Mesendoderm (in vitro differentiated cells): ENCODE measurements at regions not wholly inside any gene's neighbourhood (a gene's known extent, or its start where the extent isn't known, plus 50 kb on each side); places are given as distances from the start of the nearest gene placed in this dataset.

ENCODE experiments used
- DNase-seq: peaks from one replicate; pipeline ENCODE4 v3.0.0; 2013
- H2AK5ac ChIP-seq: 2 replicates; pipeline ENCODE4 v1.6.1; 2013; ENCODE audit warnings: low read length, inconsistent platforms
- H2BK120ac ChIP-seq: 2 replicates; pipeline ENCODE4 v1.6.1; 2013; ENCODE audit warnings: low read depth, mild to moderate bottlenecking, low read length, moderate library complexity, mixed read lengths
- H2BK15ac ChIP-seq: replicated peaks from 2 replicates; pipeline ENCODE4 v1.6.1; 2013; ENCODE audit warnings: low read depth, mild to moderate bottlenecking, moderate library complexity
- H2BK5ac ChIP-seq: 2 replicates; pipeline ENCODE4 v1.6.1; 2013; ENCODE audit warnings: low read length, inconsistent platforms
- H3K18ac ChIP-seq: 2 replicates; pipeline ENCODE4 v1.6.1; 2013; ENCODE audit warnings: mild to moderate bottlenecking, low read length, mixed read lengths
- H3K23ac ChIP-seq: one replicate; pipeline ENCODE4 v1.6.1; 2013; ENCODE audit warnings: low read length
- H3K27ac ChIP-seq: 2 replicates; pipeline ENCODE4 v1.5.1; 2013; ENCODE audit warnings: low read depth, mild to moderate bottlenecking, inconsistent platforms, low read length, moderate library complexity
- H3K27me3 ChIP-seq: 2 replicates; pipeline ENCODE4 v1.6.1; 2013; ENCODE audit warnings: low read length, control low read depth, mild to moderate bottlenecking, inconsistent platforms; ENCODE audit not compliant: insufficient read depth, poor library complexity
- H3K36me3 ChIP-seq: 2 replicates; pipeline ENCODE4 v1.6.1; 2013; ENCODE audit warnings: low read length, inconsistent platforms; ENCODE audit not compliant: control insufficient read depth, insufficient read depth
- H3K4ac ChIP-seq: one replicate; pipeline ENCODE4 v1.6.1; 2013; ENCODE audit warnings: low read depth, mild to moderate bottlenecking, low read length, moderate library complexity
- H3K4me1 ChIP-seq: 2 replicates; pipeline ENCODE4 v1.6.1; 2013; ENCODE audit warnings: low read depth, low read length, inconsistent platforms; ENCODE audit not compliant: control insufficient read depth
- H3K4me2 ChIP-seq: 2 replicates; pipeline ENCODE4 v1.6.1; 2013; ENCODE audit warnings: low read length
- H3K4me3 ChIP-seq: 2 replicates; pipeline ENCODE4 v1.5.1; 2013; ENCODE audit warnings: mild to moderate bottlenecking, low read length
- H3K56ac ChIP-seq: one replicate; pipeline ENCODE4 v1.6.1; 2013; ENCODE audit warnings: low read length
- H3K79me1 ChIP-seq: 2 replicates; pipeline ENCODE4 v1.6.1; 2013; ENCODE audit warnings: low read length, inconsistent platforms
- H3K79me2 ChIP-seq: 2 replicates; pipeline ENCODE4 v1.6.1; 2013; ENCODE audit warnings: mild to moderate bottlenecking, low read length; ENCODE audit not compliant: control insufficient read depth, insufficient read depth
- H3K9ac ChIP-seq: 2 replicates; pipeline ENCODE4 v1.6.1; 2013; ENCODE audit warnings: low read length, inconsistent platforms
- H4K5ac ChIP-seq: one replicate; pipeline ENCODE4 v1.6.1; 2013; ENCODE audit warnings: low read length
- H4K8ac ChIP-seq: one replicate; pipeline ENCODE4 v1.6.1; 2013; ENCODE audit warnings: low read depth, mild to moderate bottlenecking, control low read depth, low read length, moderate library complexity
- WGBS: extraction: QIAGEN DNeasy Blood & Tissue Kit; methylation state at CpG from one replicate; pipeline ENCODE4 v1.1.7; 2013; ENCODE audit warnings: low lambda C conversion rate, missing lambda C conversion rate; ENCODE audit not compliant: insufficient coverage; ENCODE audit errors: extremely low coverage; 5-methylcytosine and 5-hydroxymethylcytosine counted together

DNA sequence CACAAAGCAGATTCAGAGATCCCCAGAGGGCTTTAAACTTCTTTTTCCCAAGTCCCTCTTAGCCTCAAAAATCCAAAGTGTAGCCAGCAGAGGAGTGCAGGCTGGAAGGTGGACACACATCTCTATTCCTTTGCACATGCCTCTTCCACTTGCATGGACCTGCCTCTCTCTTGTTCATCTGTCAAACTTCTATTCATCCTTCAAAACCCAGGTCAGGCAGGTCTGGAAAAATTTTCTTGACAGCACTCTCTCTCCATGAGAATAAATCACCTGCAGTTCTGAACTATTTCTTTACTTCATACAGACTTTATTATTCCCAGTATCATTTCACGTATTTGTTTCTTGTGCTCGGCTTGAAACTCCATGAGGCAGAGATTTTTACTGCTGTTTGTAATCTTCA is 127.5 kb downstream of the SS18 start:
- Histone ChIP-seq H3K56ac (no peak overlapping the region), H2BK5ac (no peak overlapping the region), H3K4me3 (no peak overlapping the region), H3K23ac (no peak overlapping the region), H3K9ac (no peak overlapping the region), H2AK5ac (no peak overlapping the region), H2BK120ac (no peak overlapping the region), H3K4me2 (no peak overlapping the region), H4K8ac (no peak overlapping the region), H3K27ac (no peak overlapping the region), H2BK15ac (no peak overlapping the region), H3K79me1 (no peaks in the 10 kb centered on the region), H3K79me2 (no peaks in the 10 kb centered on the region), H3K4me1 (no peaks in the 10 kb centered on the region), H4K5ac (no peak overlapping the region), H3K27me3 (no peaks in the 10 kb centered on the region), H3K18ac (no peak overlapping the region), H3K4ac (no peak overlapping the region), H3K36me3 (no peaks in the 10 kb centered on the region)
- no peak for DNase-seq
- no CpG with 5 or more reads among the region's 2 CpGs for WGBS

- no peak overlapping the region for H2AK5ac ChIP-seq
- H3K27me3 ChIP-seq = no peaks in the 10 kb centered on the region
- no peaks in the 10 kb centered on the region for H3K79me2 ChIP-seq
- no peaks in the 10 kb centered on the region for H3K36me3 ChIP-seq
- no peak for DNase-seq
- no peak overlapping the region for H2BK120ac ChIP-seq
- no CpG with 5 or more reads among the region's 4 CpGs for WGBS
- H3K56ac ChIP-seq = no peak overlapping the region
- no peak overlapping the region for H3K9ac ChIP-seq
- H3K4me3 ChIP-seq = no peak overlapping the region
- no peak overlapping the region for H4K5ac ChIP-seq
- no peak overlapping the region for H3K23ac ChIP-seq
- no peak overlapping the region for H4K8ac ChIP-seq
- no peak overlapping the region for H3K18ac ChIP-seq
- no peak overlapping the region for H3K4ac ChIP-seq
- no peaks in the 10 kb centered on the region for H3K4me1 ChIP-seq
- H3K27ac ChIP-seq = no peak overlapping the region
- H2BK15ac ChIP-seq = no peak overlapping the region
- no peak overlapping the region for H3K4me2 ChIP-seq
- H2BK5ac ChIP-seq = no peak overlapping the region
- H3K79me1 ChIP-seq = no peaks in the 10 kb centered on the region
Observed at GRCh38 chr18:25962176-25962575, 128.2 kb downstream of the SS18 start.

DNA sequence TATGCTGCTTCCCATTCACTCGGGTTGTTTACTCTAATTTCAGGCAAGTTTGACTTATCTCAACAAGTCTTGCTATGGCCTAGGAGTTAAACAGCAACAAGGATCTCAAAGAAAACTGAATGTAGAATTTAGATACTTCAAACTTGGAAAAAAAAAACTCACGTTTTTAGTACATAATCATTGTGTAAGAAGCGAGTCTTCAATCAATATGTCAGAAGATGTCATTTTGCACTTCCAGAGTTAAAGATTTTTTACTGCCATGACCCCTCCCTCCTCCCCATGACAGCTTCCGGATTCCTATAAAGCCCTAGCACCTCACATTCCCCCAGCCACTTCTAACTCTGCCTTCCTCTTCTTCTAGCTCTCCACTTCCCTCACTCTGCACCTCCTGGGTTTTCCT is 133.4 kb downstream of the SS18 start:
- no peak for DNase-seq
- Histone ChIP-seq H4K5ac (no peak overlapping the region), H4K8ac (no peak overlapping the region), H2BK15ac (no peak overlapping the region), H3K27me3 (no peaks in the 10 kb centered on the region), H3K27ac (no peak overlapping the region), H3K79me2 (no peaks in the 10 kb centered on the region), H3K56ac (no peak overlapping the region), H3K23ac (no peak overlapping the region), H3K9ac (no peak overlapping the region), H3K18ac (no peak overlapping the region), H2BK5ac (no peak overlapping the region), H3K4ac (no peak overlapping the region), H3K4me2 (no peak overlapping the region), H3K4me3 (no peak overlapping the region), H2AK5ac (no peak overlapping the region), H3K4me1 (no peaks in the 10 kb centered on the region), H3K79me1 (no peaks in the 10 kb centered on the region), H3K36me3 (no peaks in the 10 kb centered on the region), H2BK120ac (no peak overlapping the region)
- WGBS = no CpG with 5 or more reads among the region's 4 CpGs

DNA sequence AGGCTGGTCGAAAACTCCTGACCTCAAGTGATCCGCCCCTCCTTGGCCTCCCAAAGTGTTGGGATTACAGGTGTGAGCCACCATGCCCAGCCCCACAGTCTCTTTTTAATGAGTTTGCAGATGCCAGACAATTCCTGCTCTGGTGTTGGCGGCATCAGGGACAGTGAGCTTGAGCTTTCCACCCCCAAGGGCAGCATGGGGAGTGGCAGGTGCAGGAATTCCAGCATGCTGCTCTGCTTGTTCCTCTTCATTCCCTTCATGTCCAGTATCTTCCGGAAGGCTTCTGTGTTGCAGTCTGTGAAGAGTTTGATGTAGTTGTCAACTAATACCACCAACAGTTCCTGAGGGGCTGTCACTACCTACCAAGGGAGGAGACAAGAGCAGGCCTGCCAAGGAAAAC is 137.3 kb downstream of the SS18 start:
- Histone ChIP-seq H3K9ac (no peak overlapping the region), H3K79me1 (no peaks in the 10 kb centered on the region)

GRCh38 chr18:25950321-25950720 is 140.1 kb downstream of the SS18 start:
- H2BK5ac ChIP-seq = no peak overlapping the region
- no peak overlapping the region for H3K4me3 ChIP-seq
- H3K36me3 ChIP-seq = no peaks in the 10 kb centered on the region
- H3K79me1 ChIP-seq = no peaks in the 10 kb centered on the region
- no peak overlapping the region for H3K27ac ChIP-seq
- no peak overlapping the region for H3K4me2 ChIP-seq
- H3K27me3 ChIP-seq = no peaks in the 10 kb centered on the region
- H4K5ac ChIP-seq = no peak overlapping the region
- WGBS = no CpG with 5 or more reads among the region's 2 CpGs
- no peak overlapping the region for H4K8ac ChIP-seq
- no peak overlapping the region for H3K56ac ChIP-seq
- no peak for DNase-seq
- H2AK5ac ChIP-seq = no peak overlapping the region
- no peak overlapping the region for H2BK15ac ChIP-seq
- no peak overlapping the region for H3K18ac ChIP-seq
- no peak overlapping the region for H3K9ac ChIP-seq
- H3K79me2 ChIP-seq = no peaks in the 10 kb centered on the region
- no peak overlapping the region for H2BK120ac ChIP-seq
- no peak overlapping the region for H3K4ac ChIP-seq
- no peaks in the 10 kb centered on the region for H3K4me1 ChIP-seq
- no peak overlapping the region for H3K23ac ChIP-seq

More for the DNA sequence above, 137.3 kb downstream of the SS18 start:
- Histone ChIP-seq H2BK120ac (no peak overlapping the region), H3K4me2 (no peak overlapping the region), H3K4me1 (no peaks in the 10 kb centered on the region), H3K36me3 (no peaks in the 10 kb centered on the region), H4K8ac (no peak overlapping the region), H2AK5ac (no peak overlapping the region), H3K27ac (no peak overlapping the region), H3K4me3 (no peak overlapping the region), H3K23ac (no peak overlapping the region), H3K56ac (no peak overlapping the region), H4K5ac (no peak overlapping the region), H2BK5ac (no peak overlapping the region), H2BK15ac (no peak overlapping the region), H3K79me2 (no peaks in the 10 kb centered on the region), H3K27me3 (no peaks in the 10 kb centered on the region), H3K18ac (no peak overlapping the region), H3K4ac (no peak overlapping the region)
- WGBS = no CpG with 5 or more reads among the region's 4 CpGs
- DNase-seq = no peak

DNA sequence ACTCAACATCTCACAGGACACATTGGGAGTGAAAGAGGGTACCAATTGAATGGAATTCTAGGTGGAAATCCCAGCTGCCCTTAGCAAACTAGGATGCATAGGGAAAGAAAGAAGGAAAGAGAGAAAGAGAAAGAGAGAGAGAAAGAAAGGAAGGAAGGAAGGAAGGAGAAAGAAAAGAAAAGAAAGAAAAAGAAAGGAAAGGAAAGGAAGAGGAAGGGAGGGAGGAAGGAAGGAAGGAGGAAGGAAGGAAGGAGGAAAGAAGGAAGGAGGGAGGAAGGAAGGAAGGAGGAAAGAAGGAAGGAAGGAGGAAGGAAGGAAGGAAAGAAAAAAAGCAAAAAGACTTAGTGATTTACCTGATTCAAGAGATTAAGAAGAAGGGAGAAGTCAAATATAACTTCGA is 143.9 kb downstream of the SS18 start:
- Histone ChIP-seq H2AK5ac (no peak overlapping the region), H4K5ac (no peak overlapping the region), H4K8ac (no peak overlapping the region), H3K27ac (no peak overlapping the region), H2BK15ac (no peak overlapping the region), H3K4me2 (no peak overlapping the region), H3K4ac (no peak overlapping the region), H3K79me1 (no peaks in the 10 kb centered on the region), H2BK5ac (no peak overlapping the region), H3K9ac (no peak overlapping the region), H3K23ac (no peak overlapping the region), H3K79me2 (no peaks in the 10 kb centered on the region), H3K4me1 (no peaks in the 10 kb centered on the region), H3K18ac (no peak overlapping the region), H3K56ac (no peak overlapping the region), H3K36me3 (no peaks in the 10 kb centered on the region), H3K27me3 (no peaks in the 10 kb centered on the region), H3K4me3 (no peak overlapping the region), H2BK120ac (no peak overlapping the region)
- DNase-seq = no peak
- WGBS = no CpG with 5 or more reads among the region's 1 CpG
